ENCODE measurements at regions not wholly inside any gene's neighbourhood (a gene's known extent, or its start where the extent isn't known, plus 50 kb on each side); places are given as distances from the start of the nearest gene placed in this dataset.

GRCh38 chr6:6810727-6811126 lies 222.2 kb downstream of the LY86 start:
- Mint-ChIP-seq H3K9me3 (peaks cover 6% of the 10 kb centered on the region), H3K27ac (no peak overlapping the region), H3K4me1 (ENCODE audit: low read depth) (peaks cover 8% of the 10 kb centered on the region; the same call in 1 of the 2 replicates), H3K27me3 (ENCODE audit: insufficient read depth) (peaks cover 6% of the 10 kb centered on the region; the same call in 1 of the 2 replicates), H3K4me3 (peak overlapping the region; percentile 77), H3K36me3 (ENCODE audit: low read depth) (no peaks in the 10 kb centered on the region)
- DNase-seq: no peak
- TF ChIP-seq CTCF (IDR thresholded peaks at IDR 0.05): no peak

DNA sequence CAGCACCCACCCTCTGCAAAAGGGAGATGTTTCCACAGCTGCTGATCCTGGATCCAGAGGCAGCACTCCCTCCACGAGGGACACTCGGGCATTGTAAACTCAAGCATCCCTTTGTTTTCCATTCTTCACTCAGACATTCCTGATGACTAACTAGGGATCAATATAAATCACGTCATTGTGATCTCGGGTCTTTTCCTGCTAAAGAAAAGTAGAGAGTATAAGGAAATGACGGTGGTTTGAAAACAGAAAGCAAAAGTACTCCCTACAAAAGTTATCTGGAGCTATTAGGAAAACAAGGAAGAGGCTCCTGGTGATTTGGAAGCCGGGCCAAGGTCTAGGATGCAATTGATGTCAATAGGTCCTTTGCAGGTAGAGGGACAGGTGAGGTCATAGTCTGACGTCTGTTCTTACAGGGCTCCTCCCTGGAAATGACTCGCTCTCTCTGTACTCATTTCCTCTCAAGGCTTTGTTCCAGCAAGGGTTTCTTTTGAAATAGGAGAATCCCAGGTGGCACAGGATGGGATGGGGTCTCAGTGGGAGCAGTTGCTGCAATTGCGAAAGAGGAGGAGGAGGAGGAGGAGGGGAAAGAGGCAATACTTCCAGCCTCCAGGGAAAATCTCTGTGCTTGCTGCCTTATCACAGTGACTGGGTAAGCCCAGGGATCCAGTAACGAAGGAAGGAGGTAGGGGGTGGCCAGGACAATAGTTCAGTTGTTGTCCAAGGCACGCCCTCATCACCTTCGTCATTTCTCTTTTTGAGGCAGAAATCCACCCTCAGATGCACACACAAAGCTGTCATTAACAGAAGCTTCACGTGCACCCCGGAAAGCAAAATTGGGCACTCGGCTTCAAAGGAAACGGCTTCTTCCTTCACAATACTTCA lies 222.8 kb downstream of the LY86 start:
- H3K4me1 Mint-ChIP-seq (ENCODE audit: low read depth): peaks cover 8% of the 10 kb centered on the region; the same call in 1 of the 2 replicates
- no peaks in the 10 kb centered on the region for H3K36me3 Mint-ChIP-seq (ENCODE audit: low read depth)
- peak overlapping the region; percentile 11; the same call in 1 of the 2 replicates for H3K27ac Mint-ChIP-seq
- peaks cover 6% of the 10 kb centered on the region; the same call in 1 of the 2 replicates for H3K27me3 Mint-ChIP-seq (ENCODE audit: insufficient read depth)
- peak; percentile 19 for DNase-seq
- H3K9me3 Mint-ChIP-seq: peaks cover 6% of the 10 kb centered on the region
- H3K4me3 Mint-ChIP-seq: peak overlapping the region; percentile 77
- TF ChIP-seq CTCF (IDR thresholded peaks at IDR 0.05): no peak

- Mint-ChIP-seq H3K27ac (no peak overlapping the region), H3K27me3 (ENCODE audit: insufficient read depth) (peaks cover 6% of the 10 kb centered on the region; the same call in 1 of the 2 replicates), H3K9me3 (peaks cover 7% of the 10 kb centered on the region), H3K4me3 (no peak overlapping the region), H3K36me3 (ENCODE audit: low read depth) (no peaks in the 10 kb centered on the region), H3K4me1 (ENCODE audit: low read depth) (peaks cover 8% of the 10 kb centered on the region; the same call in 1 of the 2 replicates)
- DNase-seq: no peak
- TF ChIP-seq CTCF (IDR thresholded peaks at IDR 0.05): no peak
Observed at GRCh38 chr6:6812427-6812826, 223.9 kb downstream of the LY86 start.

- Mint-ChIP-seq H3K27ac (no peak overlapping the region), H3K4me3 (no peak overlapping the region)
- no peak for DNase-seq
Observed at GRCh38 chr6:6815732-6816131, 227.2 kb downstream of the LY86 start.

GRCh38 chr6:6816716-6817115 lies 228.2 kb downstream of the LY86 start:
- Mint-ChIP-seq H3K9me3 (peaks cover 16% of the 10 kb centered on the region), H3K4me1 (ENCODE audit: low read depth) (no peaks in the 10 kb centered on the region; the same call in 1 of the 2 replicates), H3K36me3 (ENCODE audit: low read depth) (no peaks in the 10 kb centered on the region), H3K27me3 (ENCODE audit: insufficient read depth) (peaks cover 3% of the 10 kb centered on the region; the same call in 1 of the 2 replicates), H3K27ac (no peak overlapping the region), H3K4me3 (no peak overlapping the region)
- no peak for DNase-seq
- TF ChIP-seq CTCF (IDR thresholded peaks at IDR 0.05): no peak

More at GRCh38 chr6:6815732-6816131, 227.2 kb downstream of the LY86 start:
- TF ChIP-seq CTCF (IDR thresholded peaks at IDR 0.05): no peak
- Mint-ChIP-seq H3K36me3 (ENCODE audit: low read depth) (no peaks in the 10 kb centered on the region), H3K27me3 (ENCODE audit: insufficient read depth) (peaks cover 3% of the 10 kb centered on the region; the same call in 1 of the 2 replicates), H3K9me3 (peaks cover 16% of the 10 kb centered on the region), H3K4me1 (ENCODE audit: low read depth) (peaks cover 8% of the 10 kb centered on the region; the same call in 1 of the 2 replicates)

Measured in HFFc6 (cell line).